ENCODE measurements at regions not wholly inside any gene's neighbourhood (a gene's known extent, or its start where the extent isn't known, plus 50 kb on each side); places are given as distances from the start of the nearest gene placed in this dataset.

GRCh38 chr2:134773335-134773734 lies 54.5 kb upstream of the TMEM163 start:
- Histone ChIP-seq H2BK20ac (ENCODE audit: low read depth, low read length, poor library complexity, severe bottlenecking) (no peak overlapping the region), H4K20me1 (ENCODE audit: control insufficient read depth, insufficient read depth, insufficient read length) (no peaks in the 10 kb centered on the region), H4K8ac (replicated peaks; ENCODE audit: insufficient read length, low read depth, low read length) (no peak overlapping the region), H3K23ac (ENCODE audit: insufficient read length, low read depth, low read length) (no peak overlapping the region), H3T11ph (ENCODE audit: low read length) (no peak overlapping the region), H2AK5ac (ENCODE audit: insufficient read length, low read length) (no peak overlapping the region), H3K27me3 (ENCODE audit: insufficient read depth, low read length) (no peaks in the 10 kb centered on the region), H4K91ac (ENCODE audit: insufficient read length, low read depth, low read length) (no peak overlapping the region), H3K14ac (ENCODE audit: insufficient read depth, low read length) (peak overlapping the region; percentile 39; the same call in 1 of the 2 replicates), H3K18ac (ENCODE audit: insufficient read length, low read depth, low read length) (no peak overlapping the region), H3K27ac (ENCODE audit: insufficient read length, low read depth, low read length) (no peak overlapping the region), H2AFZ (ENCODE audit: low read length) (no peak overlapping the region), H3K56ac (ENCODE audit: insufficient read length, low read depth, low read length) (no peak overlapping the region), H3K4me2 (ENCODE audit: insufficient read depth, insufficient read length, low read length) (no peak overlapping the region), H3K9me3 (ENCODE audit: control insufficient read depth, low read depth, low read length) (no peaks in the 10 kb centered on the region), H3K4ac (ENCODE audit: low read depth, low read length) (no peak overlapping the region), H3K4me1 (ENCODE audit: insufficient read depth, low read length) (peaks cover 14% of the 10 kb centered on the region), H3K79me1 (ENCODE audit: insufficient read depth, low read depth, low read length, poor library complexity, severe bottlenecking) (no peaks in the 10 kb centered on the region), H3K23me2 (ENCODE audit: insufficient read length, low read depth, low read length, poor library complexity, severe bottlenecking) (no peaks in the 10 kb centered on the region), H2BK120ac (ENCODE audit: low read depth, low read length, poor library complexity, severe bottlenecking) (peak overlapping the region; percentile 10), H4K5ac (ENCODE audit: insufficient read length, low read depth, low read length) (no peak overlapping the region), H3K79me2 (ENCODE audit: insufficient read depth, low read length) (no peaks in the 10 kb centered on the region), H2BK12ac (ENCODE audit: insufficient read length, low read depth, low read length) (no peak overlapping the region), H2BK15ac (ENCODE audit: low read depth, low read length) (no peak overlapping the region), H2BK5ac (ENCODE audit: insufficient read length, low read length) (no peak overlapping the region), H3K9ac (ENCODE audit: extremely low read depth, insufficient read length, low read length) (no peak overlapping the region)
- no CpG with 5 or more reads among the region's 7 CpGs for WGBS (ENCODE audit: extremely low coverage, insufficient read length, low lambda C conversion rate)
- Mint-ChIP-seq H3K27me3 (ENCODE audit: low read depth) (no peaks in the 10 kb centered on the region; the same call in 1 of the 2 replicates), H3K4me3 (0 out of 5 replicates have a peak overlapping the region, but pooled peaks of 1 of the 2 experiments have one; percentile 38), H3K9me3 (no peaks in the 10 kb centered on the region; a peak in 1 of 5 replicates), H3K4me1 (peaks cover 9 to 25% of the 10 kb centered on the region in 2 experiments), H3K27ac (no peak overlapping the region), H3K36me3 (ENCODE audit: insufficient read depth in 1 of 3, low read depth in 3 of 3) (no peaks in the 10 kb centered on the region)
- no peak for TF ChIP-seq CTCF (conservative IDR thresholded peaks at IDR 0.05)
- DNase-seq = peak; percentile 70

Measured in H9 (cell line).